HG03432 (cell line): ENCODE measurements at regions not wholly inside any gene's neighbourhood (a gene's known extent, or its start where the extent isn't known, plus 50 kb on each side); places are given as distances from the start of the nearest gene placed in this dataset.

Source experiments
- ATAC-seq: cut with Tn5 transposase; IDR thresholded peaks from one replicate; pipeline ENCODE4 v1.9.1; 2021; ENCODE audit warnings: mild to moderate bottlenecking, moderate library complexity; ENCODE audit not compliant: unreplicated experiment

DNA sequence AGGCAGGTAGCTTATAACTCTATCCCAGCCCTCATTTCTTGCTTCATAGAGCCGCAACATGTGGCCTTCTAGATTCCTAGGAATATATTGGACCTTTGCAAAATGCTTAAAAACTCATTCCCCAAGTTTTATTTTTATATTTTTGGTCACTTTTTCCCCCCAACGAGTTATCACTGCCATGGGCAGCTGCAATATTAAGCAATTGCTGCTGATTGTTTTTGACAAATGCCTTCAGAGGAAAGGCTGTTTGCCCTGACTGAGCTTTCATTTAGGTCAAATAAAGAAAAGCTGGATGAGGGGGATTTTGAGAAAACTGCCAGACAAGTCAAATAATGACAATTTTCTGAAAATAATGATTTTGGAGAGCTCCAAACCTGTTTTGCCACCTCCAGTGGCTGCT lies 976.9 kb upstream of the MBL2 start:
- no peak for ATAC-seq

DNA sequence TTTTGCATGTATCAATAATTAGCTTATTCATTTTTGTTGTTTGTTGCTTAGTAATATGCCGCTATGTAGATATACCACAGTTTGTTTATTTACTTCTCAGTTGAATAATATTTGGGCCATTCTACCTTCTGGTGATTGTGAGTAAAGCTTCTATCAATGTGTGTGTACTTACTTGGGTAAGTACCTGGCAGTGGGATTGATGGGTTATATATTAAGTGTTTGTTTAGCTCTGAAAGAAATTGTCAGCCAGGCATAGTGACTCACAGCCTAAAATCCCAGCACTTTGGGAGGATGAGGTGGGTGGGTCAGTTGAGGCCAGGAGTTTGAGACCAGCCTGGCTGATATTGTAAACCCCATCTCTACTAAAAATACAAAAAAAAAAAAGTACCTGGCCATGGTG lies 975.7 kb upstream of the MBL2 start:
- no peak for ATAC-seq

DNA sequence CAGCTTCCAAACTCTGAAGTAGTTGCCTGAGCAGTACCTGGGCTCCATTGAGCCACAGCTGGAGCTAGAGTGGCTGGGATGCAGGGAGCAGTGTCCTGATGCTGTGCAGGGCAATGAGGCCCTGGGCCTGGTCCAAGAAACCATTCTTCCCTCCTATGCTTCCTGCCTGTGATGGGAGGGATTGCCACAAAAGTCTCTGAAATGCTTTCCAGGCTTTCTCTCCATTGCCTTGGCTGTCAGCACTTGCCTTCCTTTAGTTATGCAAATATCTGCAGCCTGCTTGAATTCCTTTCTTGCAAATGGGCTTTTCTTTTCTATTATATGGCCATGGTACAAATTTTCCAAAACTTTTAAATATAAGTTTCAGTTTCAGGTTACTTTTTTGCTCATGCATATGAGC lies 972.2 kb upstream of the MBL2 start:
- ATAC-seq = no peak

GRCh38 chr10:53744176-53744575 lies 971.6 kb upstream of the MBL2 start:
- ATAC-seq = no peak

DNA sequence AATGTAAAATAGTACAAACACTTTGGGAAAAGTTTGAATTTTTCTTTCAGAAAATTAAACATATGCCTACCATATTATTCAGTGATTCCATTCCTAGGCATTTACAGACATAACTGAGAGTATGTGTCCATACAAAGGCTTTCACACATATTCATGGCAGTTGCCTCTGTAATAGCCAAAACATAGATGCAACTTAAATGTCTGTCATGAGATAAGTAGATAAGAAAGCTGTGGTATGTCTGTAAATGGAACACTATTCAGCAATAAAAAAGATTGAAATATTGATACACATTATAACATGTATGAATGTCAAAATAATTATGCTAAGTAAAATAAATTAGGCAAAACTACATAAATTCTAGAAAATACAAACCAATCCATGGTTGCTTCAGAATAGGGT lies 964.5 kb upstream of the MBL2 start:
- no peak for ATAC-seq

GRCh38 chr10:53726921-53727320 lies 954.3 kb upstream of the MBL2 start:
- ATAC-seq = no peak

GRCh38 chr10:53724581-53724980 lies 952.0 kb upstream of the MBL2 start:
- no peak for ATAC-seq

DNA sequence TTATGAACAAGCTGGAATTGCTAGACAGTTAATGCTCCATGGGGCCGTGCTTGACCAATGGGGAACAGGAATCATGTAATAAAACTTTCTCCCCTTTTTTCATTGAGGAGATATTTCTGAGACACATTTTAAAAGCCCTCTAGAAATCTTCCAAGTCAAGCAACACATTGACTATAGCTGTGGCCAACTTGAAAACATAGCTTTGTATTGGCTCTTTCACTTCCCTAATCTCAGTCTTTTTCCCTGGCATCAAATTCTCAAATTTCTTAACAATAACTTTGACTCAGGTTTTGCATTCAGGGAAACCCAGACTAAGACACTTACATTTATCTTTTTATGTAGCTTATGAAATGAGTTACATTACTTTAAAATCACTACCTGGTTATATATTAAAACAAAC lies 947.1 kb upstream of the MBL2 start:
- ATAC-seq = no peak

GRCh38 chr10:53716156-53716555 lies 943.6 kb upstream of the MBL2 start:
- ATAC-seq = no peak

GRCh38 chr10:53713431-53713830 lies 940.8 kb upstream of the MBL2 start:
- ATAC-seq = no peak

DNA sequence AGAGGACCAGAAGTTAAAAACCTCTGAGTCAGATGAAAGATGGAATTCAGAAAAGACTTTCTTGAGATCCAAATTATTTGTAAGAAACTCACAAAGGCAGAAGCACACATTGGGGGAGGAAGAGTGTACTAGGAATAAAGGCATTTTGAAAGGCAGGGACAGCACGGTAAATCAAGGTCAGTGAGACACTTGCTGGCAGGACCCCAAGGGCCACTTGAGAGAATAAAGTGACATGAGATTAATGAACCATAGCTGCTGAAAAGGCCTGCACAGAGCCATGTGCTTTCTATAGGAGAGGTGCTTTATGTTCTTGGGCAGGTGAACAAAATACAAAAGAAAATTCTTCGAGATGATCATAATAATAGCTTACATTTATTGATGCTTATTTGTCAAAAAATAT lies 929.9 kb upstream of the MBL2 start:
- no peak for ATAC-seq

DNA sequence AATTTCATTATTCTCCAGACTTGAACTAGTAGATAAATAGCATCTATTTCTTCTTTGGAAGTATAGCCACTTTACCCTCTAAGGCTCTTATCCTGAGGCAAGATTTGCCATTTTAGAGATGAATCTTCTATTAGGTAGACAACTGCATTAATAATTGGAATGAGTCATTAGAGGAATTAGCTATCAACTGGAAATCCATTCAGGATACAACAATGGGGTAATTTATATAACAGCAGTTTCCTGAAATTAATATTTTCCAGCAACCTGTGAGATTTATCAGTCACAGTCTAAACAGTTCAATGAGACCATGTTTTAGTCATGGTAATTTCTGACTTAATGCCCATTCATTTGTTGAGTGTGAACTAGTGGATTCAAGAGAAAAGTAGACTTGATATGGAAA lies 928.6 kb upstream of the MBL2 start:
- no peak for ATAC-seq

- no peak for ATAC-seq
These were observed 927.7 kb upstream of the MBL2 start for GRCh38 chr10:53700278-53700677.

DNA sequence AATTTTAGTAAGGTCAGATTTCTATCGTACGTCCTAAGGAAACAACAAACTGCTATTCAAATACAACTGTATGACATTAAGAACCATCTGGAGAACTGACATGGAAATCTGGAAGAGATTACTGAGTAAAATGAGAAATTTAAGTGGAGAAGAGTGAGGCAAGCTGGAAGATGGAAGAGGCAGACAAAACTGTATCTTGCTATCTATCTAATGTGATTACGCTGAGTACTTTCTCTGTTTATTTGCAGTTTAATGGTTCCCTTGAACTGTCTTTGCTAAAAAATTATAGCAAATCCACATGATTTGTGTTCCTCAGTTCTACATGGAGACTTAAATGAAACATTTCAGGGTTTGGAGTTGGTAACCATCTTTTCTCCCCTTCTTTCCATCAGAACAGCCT lies 927.1 kb upstream of the MBL2 start:
- ATAC-seq = no peak

- ATAC-seq = no peak
These were observed 926.6 kb upstream of the MBL2 start for GRCh38 chr10:53699231-53699630.

- ATAC-seq = no peak
These were observed 924.5 kb upstream of the MBL2 start for GRCh38 chr10:53697038-53697437.

GRCh38 chr10:53690524-53691240 lies 918.1 kb upstream of the MBL2 start:
- ATAC-seq = no peak

- no peak for ATAC-seq
These were observed 915.2 kb upstream of the MBL2 start for GRCh38 chr10:53687800-53688199.

DNA sequence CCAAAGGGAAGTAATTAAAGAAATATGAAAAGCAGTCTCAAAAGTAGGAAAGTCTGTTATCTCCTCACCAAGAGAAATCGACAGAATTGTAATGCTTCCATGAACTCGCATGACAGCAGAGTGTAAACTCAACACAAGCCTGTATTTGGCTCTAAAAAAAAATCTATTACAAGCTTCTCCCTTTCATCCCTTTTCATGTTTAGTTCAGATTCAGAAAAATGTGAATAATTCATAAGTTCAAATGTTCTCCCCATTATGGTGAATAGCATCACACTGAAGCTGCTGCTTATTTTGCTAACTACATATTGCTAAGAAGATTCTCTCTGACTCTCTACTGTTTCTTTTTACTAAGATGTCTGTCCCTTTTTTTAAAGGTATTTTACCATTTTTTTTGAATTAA lies 910.3 kb upstream of the MBL2 start:
- no peak for ATAC-seq

DNA sequence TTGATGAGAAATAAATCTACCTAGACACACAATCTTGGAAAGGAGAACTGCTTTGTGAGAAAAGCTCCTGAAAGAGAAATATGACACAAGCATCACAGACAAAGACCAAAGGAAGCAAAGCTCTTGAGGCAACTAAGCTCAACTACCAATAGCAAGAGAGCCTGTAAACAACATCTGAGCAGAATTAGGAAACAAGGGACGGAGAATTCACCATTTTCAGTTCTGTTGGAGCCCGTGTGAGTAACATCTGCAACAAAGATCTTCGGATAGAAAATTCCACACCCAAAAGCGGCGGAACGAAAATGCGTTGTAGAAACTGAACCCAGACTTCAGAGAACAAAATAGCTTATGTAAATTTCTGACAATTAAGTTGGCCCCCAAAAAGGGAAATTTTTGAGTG lies 909.9 kb upstream of the MBL2 start:
- no peak for ATAC-seq

DNA sequence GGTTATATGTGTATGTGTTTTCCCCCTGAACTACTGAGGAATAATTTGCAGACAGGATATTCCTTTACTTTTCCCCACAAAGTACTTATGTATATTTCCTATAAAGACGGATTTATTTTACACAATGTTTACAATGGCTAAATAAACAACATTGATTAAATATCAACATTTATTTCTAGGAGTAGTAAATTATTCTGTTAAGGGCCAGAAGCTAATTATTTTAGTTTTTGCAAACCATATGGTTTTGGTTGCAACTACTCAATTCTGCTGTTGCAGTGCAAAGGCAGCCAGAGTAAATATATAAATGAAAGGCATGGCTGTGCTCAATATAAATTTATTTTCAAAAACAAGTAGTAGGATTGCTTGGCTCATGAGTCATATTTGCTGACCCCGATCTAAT lies 907.1 kb upstream of the MBL2 start:
- no peak for ATAC-seq

DNA sequence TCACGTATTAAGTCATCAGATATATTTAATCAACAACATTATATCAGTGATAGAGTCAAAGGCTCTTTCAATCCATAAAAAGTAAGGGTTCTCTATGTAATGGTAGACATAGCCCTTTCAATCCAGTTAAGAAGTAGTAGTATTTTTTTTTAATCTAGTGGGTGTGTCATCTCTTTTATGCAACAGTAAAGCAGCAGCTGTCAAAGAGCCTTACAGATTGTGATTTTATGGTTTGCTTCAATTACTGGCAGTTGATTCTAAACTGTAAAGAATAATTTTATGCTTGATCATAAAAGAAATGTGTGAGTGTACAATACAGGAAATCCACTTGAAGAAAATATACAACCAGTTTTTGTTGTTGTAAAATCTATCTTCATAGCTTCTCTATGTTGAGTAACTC lies 902.6 kb upstream of the MBL2 start:
- ATAC-seq = no peak

- ATAC-seq = no peak
These were observed 894.5 kb upstream of the MBL2 start for GRCh38 chr10:53667063-53667462.
